GM12878 (cell line): ENCODE measurements at regions not wholly inside any gene's neighbourhood (a gene's known extent, or its start where the extent isn't known, plus 50 kb on each side); places are given as distances from the start of the nearest gene placed in this dataset.

ENCODE experiments used
- ATAC-seq: fragments of 200-7000 bp; cut with Tn5 transposase; 3 replicates; pipeline ENCODE4 v1.9.1; 2020; ENCODE audit warnings: mild to moderate bottlenecking, moderate library complexity
- BruUV-seq: library from RNA; stranded (reverse); fragments of 400-500 nt; replicated peaks from 2 replicates; lab custom pipeline; 2021; lab: Mats Ljungman, UMichigan
- CTCF ChIA-PET: fragments of 300-600 bp; sonication (Branson Sonifier 250); formaldehyde crosslinking; extraction: SDS; loops from one replicate; lab custom pipeline; 2021; ENCODE audit warnings: inconsistent platforms; lab: Yijun Ruan, JAX
- POLR2A ChIA-PET: fragments of 350-600 bp; formaldehyde crosslinking; extraction: SDS; loops from one replicate; lab custom pipeline; 2021; ENCODE audit warnings: inconsistent platforms; lab: Charles Lee
- RAD21 ChIA-PET: fragments of 300-600 bp; sonication (Branson Sonifier 250); formaldehyde crosslinking; loops from one replicate; lab custom pipeline; 2023; ENCODE audit warnings: antibody characterized with exemption; ENCODE audit not compliant: unreplicated experiment; lab: Charles Lee
- SMC1A ChIA-PET: fragments of 300-600 bp; sonication (Branson Sonifier 250); formaldehyde crosslinking; loops from one replicate; lab custom pipeline; 2023; ENCODE audit not compliant: unreplicated experiment, uncharacterized antibody; lab: Charles Lee
- DNase-seq: peaks from one replicate; pipeline ENCODE4 v3.0.0-alpha.2; 2011; ENCODE audit warnings: low read depth, low spot score
- FAIRE-seq: peaks from 3 replicates; lab custom pipeline; 2011; peaks lifted over from hg19 to GRCh38; lab: Jason Lieb, UNC
- H2AFZ ChIP-seq: 2 replicates; pipeline ENCODE4 v1.6.0; 2011; ENCODE audit warnings: low read depth, low read length, control low read depth; ENCODE audit not compliant: control insufficient read depth
- H3K27ac ChIP-seq: 2 replicates; pipeline ENCODE4 v1.5.1; 2011; ENCODE audit warnings: control low read depth; ENCODE audit not compliant: control insufficient read depth, insufficient read depth
- H3K27me3 ChIP-seq, 2 experiments: replicated peaks in 1 of 2; 2 replicates each; pipeline versions ENCODE4 v1.6.0 to v1.6.1; 2011; ENCODE audit warnings: low read length in 1 of 2; ENCODE audit not compliant: control insufficient read depth in 2 of 2, insufficient read depth in 2 of 2
- H3K36me3 ChIP-seq, 2 experiments: 2 replicates each; pipeline ENCODE4 v1.5.1; 2011; ENCODE audit warnings: low read length in 1 of 2; ENCODE audit not compliant: control insufficient read depth in 2 of 2, insufficient read depth in 2 of 2
- H3K4me1 ChIP-seq: 2 replicates; pipeline ENCODE4 v1.6.1; 2011; ENCODE audit warnings: mild to moderate bottlenecking, low read length, moderate library complexity, mixed read lengths; ENCODE audit not compliant: control insufficient read depth, insufficient read depth
- H3K4me2 ChIP-seq: 2 replicates; pipeline ENCODE4 v1.6.0; 2011; ENCODE audit warnings: control low read depth; ENCODE audit not compliant: control insufficient read depth, insufficient read depth
- H3K4me3 ChIP-seq: fragments of 200-600 bp; sonication (generic); 2 replicates; pipeline ENCODE4 v1.5.1; 2016
- H3K79me2 ChIP-seq: 2 replicates; pipeline ENCODE4 v1.6.0; 2011; ENCODE audit warnings: low read length; ENCODE audit not compliant: control insufficient read depth, insufficient read depth
- H3K9ac ChIP-seq: 2 replicates; pipeline ENCODE4 v1.8.0; 2011; ENCODE audit warnings: low read length, control low read depth, mixed read lengths; ENCODE audit not compliant: control insufficient read depth, insufficient read depth
- H3K9me3 ChIP-seq: replicated peaks from 3 replicates; pipeline ENCODE4 v1.5.1; 2011; ENCODE audit warnings: mild to moderate bottlenecking, low read length; ENCODE audit not compliant: control insufficient read depth, insufficient read depth
- H4K20me1 ChIP-seq: 2 replicates; pipeline ENCODE4 v1.6.0; 2011; ENCODE audit not compliant: control insufficient read depth, insufficient read depth
- CEBPB ChIP-seq, 2 experiments: fragments of 150-350 bp in 1 of 2; IDR thresholded peaks; 2 replicates each; pipeline ENCODE4 v1.6.1; 2012 to 2014; ENCODE audit warnings: low read depth in 2 of 2, low read length in 2 of 2, borderline replicate concordance in 1 of 2, inconsistent platforms in 1 of 2
- CREM ChIP-seq: IDR thresholded peaks from 2 replicates; pipeline ENCODE4 v1.6.1; 2014; ENCODE audit warnings: antibody characterized with exemption, low read depth
- GABPA ChIP-seq: IDR thresholded peaks from 2 replicates; pipeline ENCODE4 v1.6.1; 2014; ENCODE audit warnings: antibody characterized with exemption, low read depth, mild to moderate bottlenecking, inconsistent platforms
- IRF4 ChIP-seq: IDR thresholded peaks from 2 replicates; pipeline ENCODE4 v1.6.1; 2011; ENCODE audit warnings: low read depth, low read length
- MAX ChIP-seq: IDR thresholded peaks from 2 replicates; pipeline ENCODE4 v1.6.1; 2012; ENCODE audit warnings: low read depth, low read length, improper control_type of control experiment
- RCOR1 ChIP-seq: conservative IDR thresholded peaks from 2 replicates; pipeline ENCODE4 v1.6.1; 2012; ENCODE audit warnings: low read depth, low read length, improper control_type of control experiment
- SKIL ChIP-seq: fragments of 450-650 bp; IDR thresholded peaks from 2 replicates; pipeline ENCODE4 v1.6.1; 2017; ENCODE audit warnings: mild to moderate bottlenecking, low read depth, inconsistent platforms; ENCODE audit not compliant: poor library complexity, severe bottlenecking
- SMAD1 ChIP-seq: fragments of 450-650 bp; IDR thresholded peaks from 2 replicates; pipeline ENCODE4 v1.6.1; 2018; ENCODE audit warnings: mild to moderate bottlenecking, low read depth; ENCODE audit not compliant: partially characterized antibody
- SPI1 ChIP-seq: IDR thresholded peaks from 2 replicates; pipeline ENCODE4 v1.6.1; 2011; ENCODE audit warnings: low read depth, mild to moderate bottlenecking, low read length, moderate library complexity, borderline replicate concordance; ENCODE audit not compliant: insufficient read depth
- WRNIP1 ChIP-seq: IDR thresholded peaks from 2 replicates; pipeline ENCODE4 v1.6.1; 2011; ENCODE audit warnings: low read depth, low read length, improper control_type of control experiment, borderline replicate concordance
- WGBS: methylation state at CpG from one replicate; pipeline ENCODE4 v1.1.6; 2016; ENCODE audit warnings: low lambda C conversion rate; ENCODE audit not compliant: insufficient replicate concordance, insufficient coverage; ENCODE audit errors: missing lambda C conversion rate; 5-methylcytosine and 5-hydroxymethylcytosine counted together
- in situ Hi-C: fragments of 300-500 bp; cut with MboI; formaldehyde crosslinking; loops from 9 replicates; pipeline ENCODE4 v1.14.3; 2018; ENCODE audit warnings: mixed read lengths
- intact Hi-C: fragments of 100-400 bp; cut with micrococcal nuclease; formaldehyde crosslinking; loops from one replicate; pipeline ENCODE4 v1.14.2; 2022; ENCODE audit not compliant: unreplicated experiment
- TF ChIP-seq, protein P1 (sequence below): fragments of 450-650 bp; IDR thresholded peaks from 2 replicates; pipeline ENCODE4 v1.6.1; 2016; ENCODE audit warnings: mild to moderate bottlenecking, moderate library complexity, borderline replicate concordance

- FAIRE-seq (no peak), ATAC-seq (no peak), DNase-seq (no peak)
- ChIA-PET RAD21 (no interaction called here), CTCF (interaction anchor here (0.5 kb wide), 1 partner anchor 1530 kb away, joined by 3 read pairs; no protein-coding TSS in a partner anchor), POLR2A (no interaction called here), SMC1A (interaction anchor here (1.3 kb wide), 1 partner anchor 11 kb away, joined by 5 read pairs; no protein-coding TSS in a partner anchor)
- Histone ChIP-seq H3K4me2 (no peak overlapping the region), H3K4me3 (no peak overlapping the region), H3K27ac (no peak overlapping the region), H3K4me1 (no peaks in the 10 kb centered on the region), H3K36me3 (no peaks in the 10 kb centered on the region), H3K27me3 (no peaks in the 10 kb centered on the region), H4K20me1 (no peaks in the 10 kb centered on the region), H3K9me3 (no peaks in the 10 kb centered on the region), H3K79me2 (no peaks in the 10 kb centered on the region), H3K9ac (no peak overlapping the region), H2AFZ (no peak overlapping the region)
- WGBS: 24% methylated on average over 3 of the region's 3 CpGs
- no TSS peak for BruUV-seq
- intact Hi-C loops: no loop called here
- TF ChIP-seq WRNIP1: no peak
- in situ Hi-C loops: no loop called here
Measured at GRCh38 chr2:221914334-221914880, 342.3 kb upstream of the EPHA4 start.

DNA sequence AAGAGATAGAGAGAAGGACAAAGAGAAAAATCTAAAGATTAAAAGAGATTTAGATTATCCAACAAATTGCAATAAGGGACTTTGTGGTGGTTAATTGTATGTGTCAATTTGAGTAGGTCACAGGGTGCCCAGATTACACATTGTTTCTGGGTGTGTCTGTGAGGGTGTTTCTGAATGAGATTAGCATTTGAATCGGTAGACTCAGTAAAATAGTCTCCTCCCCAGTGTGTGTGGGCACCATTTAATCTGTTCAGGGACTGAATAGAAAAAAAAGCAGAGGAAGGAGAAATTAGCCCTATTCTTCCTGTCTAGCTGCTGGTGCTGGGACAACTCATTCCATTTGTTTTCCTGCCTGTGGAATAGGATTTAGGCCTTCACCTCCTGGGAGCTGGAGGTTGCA, 339.8 kb upstream of the EPHA4 start:
- in situ Hi-C loops (no loop called here), intact Hi-C loops (no loop called here)
- Histone ChIP-seq H3K9me3 (no peaks in the 10 kb centered on the region), H4K20me1 (no peaks in the 10 kb centered on the region), H3K4me3 (no peak overlapping the region), H3K9ac (no peak overlapping the region), H3K4me1 (no peaks in the 10 kb centered on the region), H2AFZ (no peak overlapping the region), H3K4me2 (no peak overlapping the region), H3K27me3 (no peaks in the 10 kb centered on the region), H3K79me2 (no peaks in the 10 kb centered on the region), H3K36me3 (no peaks in the 10 kb centered on the region), H3K27ac (no peak overlapping the region)
- no peak for ATAC-seq
- FAIRE-seq: no peak
- RAD21 ChIA-PET: no interaction called here
- DNase-seq: no peak
- WGBS: 5% methylated on average over 1 of the region's 1 CpG
- no TSS peak for BruUV-seq
- SMC1A ChIA-PET: no interaction called here
- POLR2A ChIA-PET: no interaction called here
- CTCF ChIA-PET: no interaction called here
- TF ChIP-seq, protein P1, sequence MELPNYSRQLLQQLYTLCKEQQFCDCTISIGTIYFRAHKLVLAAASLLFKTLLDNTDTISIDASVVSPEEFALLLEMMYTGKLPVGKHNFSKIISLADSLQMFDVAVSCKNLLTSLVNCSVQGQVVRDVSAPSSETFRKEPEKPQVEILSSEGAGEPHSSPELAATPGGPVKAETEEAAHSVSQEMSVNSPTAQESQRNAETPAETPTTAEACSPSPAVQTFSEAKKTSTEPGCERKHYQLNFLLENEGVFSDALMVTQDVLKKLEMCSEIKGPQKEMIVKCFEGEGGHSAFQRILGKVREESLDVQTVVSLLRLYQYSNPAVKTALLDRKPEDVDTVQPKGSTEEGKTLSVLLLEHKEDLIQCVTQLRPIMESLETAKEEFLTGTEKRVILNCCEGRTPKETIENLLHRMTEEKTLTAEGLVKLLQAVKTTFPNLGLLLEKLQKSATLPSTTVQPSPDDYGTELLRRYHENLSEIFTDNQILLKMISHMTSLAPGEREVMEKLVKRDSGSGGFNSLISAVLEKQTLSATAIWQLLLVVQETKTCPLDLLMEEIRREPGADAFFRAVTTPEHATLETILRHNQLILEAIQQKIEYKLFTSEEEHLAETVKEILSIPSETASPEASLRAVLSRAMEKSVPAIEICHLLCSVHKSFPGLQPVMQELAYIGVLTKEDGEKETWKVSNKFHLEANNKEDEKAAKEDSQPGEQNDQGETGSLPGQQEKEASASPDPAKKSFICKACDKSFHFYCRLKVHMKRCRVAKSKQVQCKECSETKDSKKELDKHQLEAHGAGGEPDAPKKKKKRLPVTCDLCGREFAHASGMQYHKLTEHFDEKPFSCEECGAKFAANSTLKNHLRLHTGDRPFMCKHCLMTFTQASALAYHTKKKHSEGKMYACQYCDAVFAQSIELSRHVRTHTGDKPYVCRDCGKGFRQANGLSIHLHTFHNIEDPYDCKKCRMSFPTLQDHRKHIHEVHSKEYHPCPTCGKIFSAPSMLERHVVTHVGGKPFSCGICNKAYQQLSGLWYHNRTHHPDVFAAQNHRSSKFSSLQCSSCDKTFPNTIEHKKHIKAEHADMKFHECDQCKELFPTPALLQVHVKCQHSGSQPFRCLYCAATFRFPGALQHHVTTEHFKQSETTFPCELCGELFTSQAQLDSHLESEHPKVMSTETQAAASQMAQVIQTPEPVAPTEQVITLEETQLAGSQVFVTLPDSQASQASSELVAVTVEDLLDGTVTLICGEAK: no peak
- no peak for TF ChIP-seq SKIL
- TF ChIP-seq SPI1: no peak
- no peak for TF ChIP-seq RCOR1
- no peak for TF ChIP-seq CREM
- no peak for TF ChIP-seq IRF4
- no peak for TF ChIP-seq CEBPB (IDR thresholded peaks at IDR 0.05; ENCODE audit: borderline replicate concordance in 1 of 2, low read depth in 2 of 2, low read length in 2 of 2)
- TF ChIP-seq GABPA: no peak
- TF ChIP-seq MAX: no peak
- TF ChIP-seq SMAD1: no peak
